ENCODE measurements at regions not wholly inside any gene's neighbourhood (a gene's known extent, or its start where the extent isn't known, plus 50 kb on each side); places are given as distances from the start of the nearest gene placed in this dataset.

GRCh38 chr18:34493099-34493544 is 217.0 kb upstream of the DTNA start:
- TF ChIP-seq CTCF (IDR thresholded peaks at IDR 0.05; ENCODE audit: control extremely low read depth in 1 of 3, insufficient read depth in 1 of 3, low read depth in 1 of 3, low read length in 3 of 3) (0 out of 4 replicates have a peak, but pooled peaks of 1 of the 3 experiments have one; percentile 7), RBBP5 (IDR thresholded peaks at IDR 0.05; ENCODE audit: borderline replicate concordance, low read depth, low read length) (no peak), SUZ12 (IDR thresholded peaks at IDR 0.05; ENCODE audit: low read length) (no peak), YY1 (IDR thresholded peaks at IDR 0.05; ENCODE audit: low read depth, low read length) (no peak), EGR1 (IDR thresholded peaks at IDR 0.05; ENCODE audit: borderline replicate concordance, low read depth, low read length) (no peak), TAF1 (IDR thresholded peaks at IDR 0.05; ENCODE audit: low read depth, low read length) (peak; percentile 38), CEBPB (IDR thresholded peaks at IDR 0.05; ENCODE audit: low read depth, low read length) (no peak), POLR2A (IDR thresholded peaks at IDR 0.05; ENCODE audit: control extremely low read depth in 1 of 2, low read depth in 2 of 2, low read length in 2 of 2) (peak; percentile 31 to 33), EP300 (IDR thresholded peaks at IDR 0.05; ENCODE audit: borderline replicate concordance in 1 of 2, low read depth in 2 of 2, low read length in 2 of 2) (peak in 1 of 2 experiments; percentile 11; a peak in 1 of 3 replicates)
